ENCODE measurements at regions not wholly inside any gene's neighbourhood (a gene's known extent, or its start where the extent isn't known, plus 50 kb on each side); places are given as distances from the start of the nearest gene placed in this dataset.

- TF ChIP-seq CTCF (optimal IDR thresholded peaks at IDR 0.05 in 1 of 3, IDR thresholded peaks at IDR 0.05 in 1 of 3, conservative IDR thresholded peaks at IDR 0.05 in 1 of 3; ENCODE audit: extremely low read depth in 1 of 3, insufficient read depth in 2 of 3, low read length in 3 of 3) (no peak), EZH2 (IDR thresholded peaks at IDR 0.05; ENCODE audit: low read length) (no peak)
These were observed 84.3 kb upstream of the PPP2R2B start for GRCh38 chr5:146962801-146963355.
